HG02623 (cell line): ENCODE measurements at regions not wholly inside any gene's neighbourhood (a gene's known extent, or its start where the extent isn't known, plus 50 kb on each side); places are given as distances from the start of the nearest gene placed in this dataset.
"Not testable (repeated sequence)": the region's sequence is repeated elsewhere in the genome, so short reads cannot be mapped to it uniquely, and the experiment has no call there.

ENCODE experiments used
- ATAC-seq: cut with Tn5 transposase; IDR thresholded peaks from one replicate; pipeline ENCODE4 v1.9.1; 2021; ENCODE audit warnings: moderate library complexity; ENCODE audit not compliant: unreplicated experiment

DNA sequence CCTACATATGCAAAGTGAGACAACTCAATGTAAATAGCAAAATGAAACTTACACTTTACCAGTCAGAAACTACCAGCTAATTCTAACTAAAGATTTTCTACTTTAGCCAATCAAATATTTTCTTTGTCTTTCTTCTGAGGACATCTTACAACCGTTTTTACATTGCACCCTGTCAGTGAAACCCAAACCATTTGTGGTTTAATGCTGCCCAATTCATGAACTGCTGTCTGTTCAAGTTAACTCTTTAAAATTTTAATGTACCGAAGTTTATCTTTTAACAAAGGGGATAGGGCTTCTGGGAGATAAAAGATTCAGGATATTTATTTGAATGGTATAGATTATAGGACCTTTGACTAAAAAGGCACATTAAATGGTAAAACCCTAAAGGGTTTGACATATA is 121.3 kb upstream of the HDDC2 start:
- no peak for ATAC-seq

DNA sequence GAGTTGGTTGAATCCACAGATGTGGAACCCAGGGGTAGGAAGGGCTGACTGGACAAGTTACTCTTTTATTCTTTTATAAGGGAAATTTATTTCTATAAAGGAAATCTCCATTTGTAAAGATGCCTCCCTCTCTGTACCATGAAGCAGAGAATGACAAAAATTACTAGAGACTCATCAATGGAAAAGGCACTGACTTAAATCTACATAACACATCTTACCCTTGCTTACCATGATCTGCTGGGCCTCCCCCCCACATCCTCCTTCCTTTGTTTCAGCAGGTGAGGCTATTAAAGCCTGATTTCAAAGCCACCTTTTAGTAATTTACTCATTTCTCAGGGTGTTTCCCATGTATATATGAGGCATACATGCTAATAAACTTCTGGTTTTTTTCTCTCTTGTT is 130.2 kb upstream of the HDDC2 start:
- ATAC-seq = no peak

DNA sequence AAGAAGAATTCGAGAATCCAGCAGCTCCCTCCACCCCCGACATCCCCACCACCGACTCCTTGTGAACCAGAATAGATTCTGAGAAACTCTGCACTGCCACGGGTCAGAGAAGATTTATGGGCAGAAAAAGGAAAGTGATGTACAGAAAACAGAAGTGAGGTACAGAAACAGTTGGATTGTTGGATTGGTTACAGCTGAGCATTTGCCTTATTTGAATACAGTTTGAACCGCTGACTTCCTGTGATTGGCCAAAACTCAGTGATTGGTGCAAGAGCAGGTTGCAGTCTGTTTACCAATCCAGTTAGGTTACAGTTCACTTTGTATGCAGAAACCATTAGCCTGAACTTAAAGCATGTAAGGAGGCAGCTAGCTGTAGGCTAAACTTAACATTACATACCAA is 131.2 kb upstream of the HDDC2 start:
- peak; percentile 71 for ATAC-seq

DNA sequence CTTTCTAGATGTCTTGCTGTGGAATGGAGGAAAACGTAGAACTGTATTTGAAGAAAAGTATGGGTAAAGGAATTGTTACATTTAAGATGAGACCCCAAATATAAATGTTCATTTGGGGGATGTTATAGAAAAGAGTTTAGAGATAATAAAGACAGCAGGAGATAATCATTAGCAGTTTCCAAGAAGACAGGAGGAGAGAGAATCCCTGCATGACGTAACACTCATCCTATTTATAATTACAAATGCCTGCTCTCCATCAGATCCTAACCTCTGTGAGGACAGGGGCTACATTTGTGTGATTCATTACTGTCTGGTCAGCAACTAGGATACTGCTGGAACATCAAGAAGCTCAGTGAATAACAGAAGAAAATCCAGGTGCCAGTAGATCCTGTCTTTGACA is 133.0 kb upstream of the HDDC2 start:
- ATAC-seq = no peak

DNA sequence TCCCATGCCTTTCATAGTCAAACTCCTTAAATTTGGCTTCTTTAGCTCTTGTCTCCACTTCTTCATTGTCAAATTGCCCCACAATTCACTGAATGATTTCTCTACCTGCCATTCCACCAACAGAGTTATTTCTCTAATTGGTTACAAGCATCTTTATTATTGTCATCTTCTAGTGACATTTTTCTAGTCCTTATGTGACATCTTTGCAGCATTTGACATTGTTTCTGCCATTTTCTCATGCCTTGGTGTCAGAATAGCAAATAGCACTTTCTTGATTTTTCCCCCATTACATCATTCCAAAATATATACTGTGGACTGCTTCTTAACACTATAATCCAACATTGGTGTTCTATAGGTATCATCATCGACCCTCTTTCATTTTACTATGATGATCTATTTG is 137.7 kb upstream of the HDDC2 start:
- ATAC-seq = no peak

DNA sequence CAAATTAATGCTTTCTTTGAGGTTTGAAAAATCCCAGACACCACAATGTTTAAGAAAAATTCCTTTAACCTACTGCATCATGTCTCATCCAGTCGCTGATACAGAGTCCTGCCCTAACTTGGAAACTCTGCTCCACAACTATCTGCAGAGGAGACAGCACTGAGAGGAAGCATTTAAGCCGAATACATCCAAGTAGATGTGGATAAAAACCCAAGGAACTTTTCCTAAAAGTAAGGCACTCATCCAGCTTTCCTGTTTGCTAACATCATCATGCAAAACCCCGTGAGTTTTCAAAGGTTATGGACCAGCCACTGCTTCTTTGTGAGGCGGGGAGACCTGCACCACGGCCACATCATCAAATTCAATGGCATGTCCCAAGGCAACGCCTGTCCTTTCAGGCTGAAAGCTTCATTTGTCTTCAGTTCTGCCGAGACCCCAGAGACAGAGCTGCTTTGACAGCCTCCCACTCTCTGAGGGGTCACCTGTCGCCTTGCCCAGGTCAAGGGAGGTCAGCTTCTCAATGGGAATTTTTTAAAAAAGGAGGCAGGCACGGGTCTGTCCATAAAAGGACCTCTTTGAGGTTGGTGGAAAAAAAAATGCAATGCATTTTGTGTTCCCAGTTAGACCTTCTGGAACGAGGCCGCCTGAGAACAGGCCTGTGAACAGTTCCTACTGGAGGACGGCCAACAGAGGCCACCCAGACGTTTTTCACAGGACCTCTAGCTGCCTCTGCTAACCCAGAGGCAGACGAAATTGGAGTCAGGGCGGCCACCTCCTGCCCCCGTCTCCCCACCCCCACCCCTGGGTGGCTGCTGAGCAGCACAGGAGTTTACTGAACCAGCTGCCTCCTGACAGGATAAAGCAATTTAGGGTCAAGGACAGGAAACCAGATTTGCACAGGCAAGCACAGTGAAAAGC is 142.5 kb upstream of the HDDC2 start:
- no peak for ATAC-seq

DNA sequence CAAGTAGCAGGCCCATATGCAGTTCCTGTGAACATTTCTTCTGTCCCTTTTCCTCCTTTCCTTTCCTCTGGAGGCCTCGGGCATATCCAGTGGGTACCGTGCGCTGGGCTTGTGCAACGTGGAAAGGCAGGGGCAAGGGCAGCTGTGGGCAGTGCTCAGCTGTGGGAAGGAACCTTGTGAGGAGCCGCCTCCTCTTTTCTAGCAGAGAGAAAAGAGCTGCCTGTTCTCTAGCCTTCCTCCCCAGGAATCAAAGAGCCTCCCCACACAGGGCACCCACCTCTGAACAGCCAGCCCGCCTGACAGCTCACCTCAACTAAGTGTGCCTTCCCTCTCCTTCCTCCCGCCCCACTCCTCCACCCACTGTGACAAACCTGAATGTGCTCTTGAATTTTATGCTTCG is 143.3 kb upstream of the HDDC2 start:
- ATAC-seq = no peak

DNA sequence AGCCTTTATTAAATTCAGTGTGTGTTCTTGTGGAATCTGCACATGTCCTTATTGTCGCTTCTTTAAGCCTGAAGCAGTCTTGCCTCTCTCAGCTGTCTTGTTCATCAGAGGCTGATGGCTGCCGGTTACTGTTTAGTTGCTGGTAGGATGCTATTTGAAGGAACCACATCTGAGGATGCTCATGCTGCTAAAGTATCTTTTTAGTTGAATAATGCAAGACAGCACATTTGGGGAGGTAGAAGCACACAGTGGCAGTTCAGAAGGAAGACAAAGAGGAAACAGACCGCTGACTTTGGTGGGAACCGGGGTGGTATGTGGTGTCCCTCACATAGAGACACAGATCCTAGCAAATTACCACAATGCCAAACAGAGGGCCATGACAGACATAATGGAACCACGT is 144.2 kb upstream of the HDDC2 start:
- no peak for ATAC-seq

DNA sequence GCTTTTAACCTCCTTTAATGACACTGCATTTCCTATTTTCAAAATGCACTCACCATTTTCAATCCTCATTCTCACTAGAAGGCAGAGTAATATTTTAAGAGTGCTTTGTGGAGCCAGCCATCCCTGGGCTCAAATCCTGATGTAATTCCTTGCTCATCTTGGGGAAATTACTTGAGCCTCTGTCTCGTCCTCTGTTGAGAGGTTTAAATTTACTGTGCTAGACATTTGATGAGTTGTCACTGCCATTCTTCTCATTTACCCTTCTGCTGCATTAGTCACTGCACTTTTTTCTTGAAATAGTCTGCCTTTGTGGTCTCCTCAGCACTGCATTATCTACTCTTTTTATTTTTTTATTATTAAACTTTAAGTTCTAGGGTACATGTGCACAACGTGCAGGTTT is 150.0 kb upstream of the HDDC2 start:
- no peak for ATAC-seq

DNA sequence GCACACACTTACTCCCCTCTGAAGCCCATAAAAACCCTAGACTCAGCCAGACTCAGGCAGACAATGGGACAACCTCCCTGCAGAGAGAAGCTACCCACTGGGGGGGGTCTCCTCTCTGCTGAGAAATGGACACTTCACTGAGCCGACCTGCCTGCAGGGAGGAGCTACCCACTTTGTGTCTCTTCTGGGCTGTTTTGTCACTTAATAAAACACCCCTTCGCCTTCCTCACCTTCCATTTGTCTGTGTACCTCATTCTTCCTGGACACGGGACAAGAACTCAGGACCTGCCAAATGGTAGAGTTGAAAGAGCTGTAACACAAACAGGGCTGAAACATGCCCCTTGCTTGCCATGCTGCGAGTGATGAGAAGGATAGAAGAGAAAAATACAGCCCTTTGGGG is 151.7 kb upstream of the HDDC2 start:
- no peak for ATAC-seq

DNA sequence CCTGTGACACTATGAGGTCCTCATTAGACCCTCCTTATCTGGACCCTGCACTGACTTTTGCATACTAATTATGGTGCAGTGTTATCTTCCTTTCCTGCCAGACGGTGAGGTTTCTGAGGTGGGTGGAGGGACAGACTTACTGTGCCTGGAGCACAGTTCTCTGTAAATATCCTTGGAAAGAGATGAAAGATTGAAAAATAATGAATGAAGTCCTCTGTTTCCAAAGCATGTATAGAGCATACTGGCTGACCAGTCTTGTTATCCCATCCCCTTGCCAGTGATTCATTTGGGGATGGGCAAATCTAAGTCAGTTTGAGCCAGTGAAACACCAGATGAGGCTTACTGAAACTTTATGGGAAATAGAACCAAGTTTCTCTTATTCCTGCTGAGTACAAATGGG is 152.6 kb upstream of the HDDC2 start:
- no peak for ATAC-seq

DNA sequence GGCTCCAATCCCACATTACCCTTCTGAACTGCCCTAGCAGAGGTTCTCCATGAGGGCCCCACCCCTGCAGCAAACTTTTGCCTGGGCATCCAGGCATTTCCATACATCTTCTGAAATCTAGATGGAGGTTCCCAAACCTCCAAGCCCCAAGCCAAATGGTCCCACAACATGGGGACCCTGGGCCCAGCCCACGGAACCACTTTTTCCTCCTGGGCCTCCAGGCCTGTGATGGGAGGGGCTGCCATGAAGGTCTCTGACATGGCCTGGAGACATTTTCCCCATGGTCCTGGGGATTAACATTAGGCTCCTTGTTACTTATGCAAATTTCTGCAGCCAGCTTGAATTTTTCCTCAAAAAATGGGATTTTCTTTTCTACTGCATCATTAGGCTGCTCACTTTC is 156.7 kb upstream of the HDDC2 start:
- not testable (repeated sequence) for ATAC-seq

DNA sequence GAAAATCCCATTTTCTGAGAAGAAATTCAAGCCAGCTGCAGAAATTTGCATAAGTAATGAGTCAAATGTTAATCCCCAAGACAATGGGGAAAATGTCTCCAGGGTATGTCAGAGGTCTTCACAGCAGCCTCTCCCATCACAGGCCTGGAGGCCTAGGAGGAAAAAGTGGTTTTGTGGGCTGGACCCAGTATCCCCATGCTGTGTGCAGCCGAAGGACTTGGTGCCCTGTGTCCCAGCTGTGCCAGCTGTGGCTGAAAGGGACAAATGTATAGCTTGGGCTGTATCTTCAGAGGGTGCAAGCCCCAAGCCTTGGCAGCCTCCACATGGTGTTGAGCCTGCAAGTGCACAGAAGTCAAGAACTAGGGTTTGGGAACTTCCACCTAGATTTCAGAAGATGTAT is 163.6 kb upstream of the HDDC2 start:
- not testable (repeated sequence) for ATAC-seq

DNA sequence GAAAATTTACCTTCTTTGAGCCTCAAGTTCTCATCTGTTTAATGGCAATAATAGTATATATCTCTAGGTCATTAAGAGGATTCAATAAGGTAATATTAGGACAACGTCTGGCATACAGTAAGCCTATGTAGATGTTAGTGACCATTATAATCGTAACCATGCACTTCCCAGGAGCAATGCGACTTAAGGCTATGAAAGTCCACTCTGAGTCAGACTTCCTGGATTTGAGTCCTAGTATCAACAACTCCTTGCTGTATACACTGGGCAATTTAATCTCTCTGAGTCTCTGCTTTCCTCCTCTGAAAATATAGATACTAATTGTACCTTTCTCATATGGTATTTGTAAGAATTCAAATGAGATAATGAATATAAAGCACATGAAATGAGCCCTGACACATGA is 168.1 kb upstream of the HDDC2 start:
- no peak for ATAC-seq

DNA sequence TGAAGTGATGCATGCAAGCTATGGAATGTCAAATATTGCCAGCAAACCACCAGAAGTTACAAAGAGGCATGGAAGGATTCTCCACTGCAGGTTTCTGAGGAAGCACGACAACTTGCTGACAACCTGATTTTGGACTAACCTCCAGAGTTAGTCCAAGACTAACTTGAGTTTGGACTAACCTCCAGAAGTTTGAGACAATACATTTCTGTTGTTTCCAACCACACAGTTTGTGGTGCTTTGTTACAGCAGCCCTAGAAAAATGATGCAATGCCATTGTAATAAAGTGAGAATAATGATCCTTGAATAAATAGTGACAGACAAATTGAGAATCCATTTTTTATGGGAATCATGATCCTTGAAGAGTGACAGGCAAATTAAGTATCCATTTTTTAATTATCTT is 169.9 kb upstream of the HDDC2 start:
- no peak for ATAC-seq

DNA sequence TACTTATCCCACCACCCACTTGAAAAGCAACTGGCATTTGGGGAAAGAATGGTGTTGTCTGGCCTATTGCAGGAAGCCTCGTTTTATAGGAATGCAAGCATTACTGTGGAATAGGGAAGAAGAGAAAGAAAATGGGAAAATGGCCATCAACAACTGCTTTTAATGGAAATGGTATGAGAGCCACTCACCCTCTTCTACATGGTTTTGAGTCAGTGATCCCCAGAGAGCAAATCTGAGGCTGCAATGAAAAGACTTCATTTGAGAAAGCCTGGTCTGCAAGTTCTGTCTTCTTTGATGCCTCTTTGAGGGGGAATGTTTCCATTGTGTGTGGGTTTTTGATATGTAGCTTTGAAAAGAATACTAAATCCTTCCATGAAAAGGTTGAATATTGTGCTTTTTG is 172.3 kb upstream of the HDDC2 start:
- no peak for ATAC-seq

DNA sequence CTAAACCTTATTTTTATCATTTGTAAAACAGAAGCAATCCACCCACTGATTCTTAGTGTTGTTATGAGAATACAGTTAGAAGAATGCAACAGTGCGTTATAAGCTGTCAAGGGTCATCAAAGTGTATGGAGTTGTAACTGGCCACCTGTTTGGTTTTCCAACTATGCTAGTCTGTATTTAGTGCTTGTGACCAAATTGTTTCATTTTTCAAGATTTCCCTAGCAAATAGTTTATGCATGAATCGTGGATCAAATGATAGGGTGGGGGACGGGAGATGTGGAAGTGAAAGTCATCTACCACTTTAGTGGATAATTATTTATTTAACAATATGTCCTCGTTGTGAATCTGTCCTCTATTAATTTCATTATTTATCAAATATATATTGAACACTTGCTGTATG is 175.4 kb upstream of the HDDC2 start:
- ATAC-seq = no peak

DNA sequence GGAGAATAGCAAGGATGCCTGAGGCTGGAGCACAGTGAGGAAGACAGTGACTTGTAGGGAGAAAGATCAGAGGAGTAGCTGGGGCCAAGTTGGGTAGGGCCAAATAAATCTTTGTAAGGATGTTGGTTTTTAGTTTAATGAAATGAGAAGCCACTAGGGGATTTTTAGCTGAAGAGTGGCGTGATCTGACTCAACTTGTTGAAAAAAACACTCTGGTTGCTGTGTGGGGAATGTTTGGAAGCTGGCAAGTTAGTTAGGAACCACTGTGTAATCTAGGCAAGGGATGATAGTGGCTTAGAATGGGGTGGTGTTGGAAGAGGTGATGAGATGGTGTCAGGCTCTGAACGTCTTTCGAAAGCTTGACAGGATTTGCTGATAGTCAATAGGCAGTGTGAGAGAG is 176.1 kb upstream of the HDDC2 start:
- ATAC-seq = no peak

DNA sequence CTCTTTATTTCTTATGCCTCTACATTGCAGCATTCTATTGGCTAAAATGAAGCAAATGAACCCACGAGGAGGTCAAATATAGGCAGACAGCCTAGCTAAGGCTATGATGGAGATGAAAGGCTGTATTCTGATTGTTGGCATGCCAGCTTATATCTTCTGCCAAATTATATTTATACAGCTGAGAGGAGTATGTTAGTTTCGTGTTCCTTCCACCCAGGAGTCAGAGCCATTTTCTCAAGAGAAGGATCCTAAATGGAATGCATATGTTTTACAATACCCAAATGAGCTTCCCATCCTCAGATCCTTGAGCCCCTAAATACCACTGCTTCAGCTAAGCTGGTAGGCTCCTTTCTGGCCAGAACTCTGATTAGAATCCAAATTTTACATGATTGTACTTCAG is 178.4 kb upstream of the HDDC2 start:
- no peak for ATAC-seq

DNA sequence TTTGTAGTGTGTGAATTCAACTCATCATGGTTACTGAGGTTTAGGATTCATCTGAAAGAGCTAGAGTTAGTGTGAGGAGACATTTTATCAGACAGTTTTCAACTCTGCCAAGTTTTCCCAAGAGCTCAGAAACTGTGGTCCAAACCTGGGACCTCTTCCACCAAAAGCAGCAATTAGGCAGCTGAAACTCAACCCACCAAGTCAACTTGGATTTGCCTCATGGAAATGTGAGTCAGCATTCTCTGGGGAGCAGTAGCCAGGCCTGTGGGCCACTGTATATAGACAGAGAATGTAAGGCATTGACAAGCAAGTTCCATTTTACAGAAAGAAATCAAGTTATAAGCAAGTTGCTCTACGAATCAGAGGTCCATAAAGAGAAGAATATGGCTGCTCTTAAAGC is 178.8 kb upstream of the HDDC2 start:
- ATAC-seq = no peak

DNA sequence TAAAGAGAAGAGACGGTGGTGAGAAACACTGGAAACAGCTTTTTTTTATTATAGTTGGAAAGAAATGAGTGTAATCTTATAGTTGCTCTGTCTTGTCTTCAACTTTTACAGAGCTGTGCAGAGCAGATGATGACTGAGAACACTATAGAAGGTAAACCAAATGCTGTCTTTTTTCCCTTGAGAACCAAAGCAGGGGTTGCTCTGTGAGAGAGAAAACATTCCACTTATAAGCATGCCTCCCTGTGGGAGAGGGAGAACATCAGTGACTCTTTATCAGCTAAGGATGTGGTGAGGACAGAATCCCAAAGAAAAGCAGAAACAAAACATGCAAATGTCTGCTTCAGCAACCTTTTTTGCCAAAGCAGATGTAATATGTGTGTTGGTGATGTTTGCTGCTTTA is 179.3 kb upstream of the HDDC2 start:
- ATAC-seq = no peak

DNA sequence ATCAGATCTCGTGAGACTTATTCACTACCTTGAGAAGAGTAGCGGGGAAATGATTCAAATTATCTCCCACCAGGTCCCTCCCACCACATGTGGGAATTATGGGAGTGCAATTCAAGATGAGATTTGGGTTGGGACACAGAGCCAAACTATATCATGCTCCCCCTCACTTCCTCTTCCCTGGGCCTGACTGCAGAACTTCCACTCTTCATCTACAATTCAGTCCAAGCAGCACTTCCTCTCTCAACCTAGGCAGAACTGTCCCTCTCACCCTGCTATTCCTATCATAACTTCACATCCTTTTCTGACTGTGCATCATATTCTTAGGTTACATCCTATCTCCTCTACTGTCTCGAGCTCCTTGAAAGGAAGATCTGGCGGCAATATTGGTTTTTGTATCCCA is 184.0 kb upstream of the HDDC2 start:
- no peak for ATAC-seq

DNA sequence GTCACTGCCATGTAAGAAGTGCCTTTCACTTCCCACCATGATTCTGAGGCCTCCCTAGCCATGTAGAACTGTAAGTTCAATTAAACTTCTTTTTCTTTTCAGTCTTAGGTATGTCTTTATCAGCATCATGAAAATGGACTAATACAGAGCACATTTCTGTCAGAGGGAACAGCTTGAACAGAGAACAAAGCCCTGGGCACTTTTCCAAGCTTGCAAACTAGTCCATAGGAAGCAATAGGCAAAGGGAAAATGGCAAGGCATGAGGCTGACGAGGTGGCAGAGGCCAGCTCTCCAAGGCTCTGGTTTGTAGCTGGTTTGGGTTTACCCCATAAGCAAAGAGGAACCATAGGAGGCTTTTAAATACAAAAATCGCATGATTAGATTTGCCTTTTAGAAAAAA is 185.1 kb upstream of the HDDC2 start:
- ATAC-seq = no peak
